UCSD-AML1 (cell line): ENCODE measurements at regions not wholly inside any gene's neighbourhood (a gene's known extent, or its start where the extent isn't known, plus 50 kb on each side); places are given as distances from the start of the nearest gene placed in this dataset.
"Not testable (repeated sequence)": the region's sequence is repeated elsewhere in the genome, so short reads cannot be mapped to it uniquely, and the experiment has no call there.

Experiments used
- DNase-seq: peaks from one replicate; lab custom pipeline; 2025; ENCODE audit not compliant: unreplicated experiment; lab: John Stamatoyannopoulos, UW

DNA sequence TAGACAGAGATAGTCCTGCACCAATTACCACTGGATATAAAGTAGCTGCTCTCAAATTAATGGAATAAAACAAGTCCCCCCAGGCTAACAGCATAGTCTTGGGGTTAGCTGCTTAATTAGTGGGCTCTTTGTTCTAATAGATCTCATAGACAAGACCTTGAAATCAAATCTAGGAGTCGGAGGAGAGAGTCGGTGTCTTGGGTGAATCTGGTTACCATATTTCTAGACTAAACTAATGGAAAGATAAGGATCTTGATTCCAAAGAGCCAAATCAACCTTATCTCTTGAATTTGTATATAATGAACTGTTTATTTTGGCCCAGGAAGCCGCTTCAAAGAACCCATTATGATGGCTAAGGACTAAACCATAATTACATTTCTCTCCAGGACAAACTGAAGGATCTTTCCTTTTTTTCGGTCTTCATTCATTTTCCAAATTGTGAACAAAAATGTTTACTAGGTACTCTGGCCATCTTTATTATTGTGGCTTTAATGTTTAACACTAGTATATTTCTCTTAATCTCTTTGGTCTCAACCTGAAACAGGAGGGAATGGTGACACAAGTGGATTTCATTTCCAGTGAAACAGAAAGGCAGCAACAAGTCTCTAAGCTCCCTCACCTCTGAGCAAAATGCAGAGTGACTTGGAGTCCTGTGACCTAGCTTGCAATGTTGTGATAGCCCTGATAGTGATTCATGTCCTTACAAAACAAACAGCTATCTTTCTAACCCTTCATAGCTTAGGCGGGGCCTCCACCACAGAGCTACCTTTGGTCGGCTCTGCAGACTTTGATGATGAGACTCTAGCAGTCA lies 137.9 kb upstream of the PARD3B start:
- DNase-seq = no peak

DNA sequence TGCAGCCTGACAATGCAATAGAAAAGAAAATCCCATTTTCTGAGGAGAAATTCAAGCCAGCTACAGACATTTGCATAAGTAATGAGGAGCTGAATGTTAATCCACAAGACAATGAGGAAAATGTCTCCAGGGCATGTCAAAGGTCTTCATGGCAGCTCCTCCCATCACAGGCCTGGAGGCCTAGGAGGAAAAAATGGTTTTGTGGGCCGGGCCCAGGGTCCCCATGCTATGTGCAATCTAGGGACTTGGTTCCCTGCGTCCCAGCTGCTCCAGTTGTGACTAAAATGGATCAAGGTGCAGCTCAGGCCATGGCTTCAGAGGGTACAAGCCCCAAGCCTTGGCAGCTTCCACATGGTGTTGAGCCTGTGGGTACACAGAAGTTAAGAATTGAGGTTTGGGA lies 132.5 kb upstream of the PARD3B start:
- DNase-seq = not testable (repeated sequence)

DNA sequence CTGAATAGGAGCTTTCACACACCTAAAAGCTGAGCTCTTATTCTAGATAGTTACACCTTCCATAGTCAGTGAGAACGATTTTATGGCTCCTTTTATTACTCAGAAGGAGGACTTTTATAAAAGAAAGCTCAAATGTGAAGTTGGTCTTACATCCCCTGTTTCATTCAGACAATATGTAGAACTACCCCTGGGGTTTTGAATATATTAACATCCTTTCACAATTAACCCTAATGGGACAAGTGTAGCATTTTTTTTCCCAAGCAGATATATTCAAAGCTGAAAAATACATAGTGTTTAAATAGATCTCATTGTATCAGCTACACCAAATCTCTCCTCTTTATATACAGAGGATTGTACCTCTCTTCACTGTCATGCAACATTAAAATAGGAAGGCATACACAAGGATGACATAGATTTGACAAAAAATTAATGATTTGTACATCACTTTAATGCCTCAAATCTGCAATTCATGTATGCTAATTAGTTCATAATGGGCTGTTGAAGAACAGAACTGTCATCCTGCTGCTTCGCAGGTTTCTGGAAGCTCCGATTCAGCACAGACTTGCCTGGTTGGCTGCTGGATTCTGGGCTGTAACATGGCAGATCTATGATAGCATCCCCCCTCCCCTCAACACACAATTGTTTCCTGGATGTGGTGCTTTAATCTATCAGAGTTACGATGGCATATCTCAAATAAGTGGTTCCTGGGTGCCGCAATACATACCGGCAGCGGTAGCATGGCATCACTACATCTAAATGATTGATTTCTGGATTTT lies 129.7 kb upstream of the PARD3B start:
- DNase-seq = no peak

DNA sequence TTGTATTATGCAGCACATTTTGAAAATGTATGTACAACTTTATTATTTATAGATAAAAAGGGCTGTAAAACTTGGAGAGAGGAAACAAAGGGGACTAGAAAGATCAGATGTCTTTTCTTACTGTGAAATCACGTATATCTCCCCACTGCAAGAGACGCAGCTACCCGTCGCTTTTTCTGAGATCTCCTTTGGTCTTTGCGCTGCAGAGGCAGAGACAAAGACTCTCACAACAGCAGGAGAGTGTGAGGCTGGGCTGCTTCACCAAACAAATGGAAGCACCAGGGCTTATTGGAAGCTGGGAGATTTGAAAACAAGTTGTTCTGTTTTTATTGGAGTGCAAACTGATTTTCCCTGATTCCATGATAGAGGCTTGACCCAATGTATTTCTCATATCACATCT lies 129.0 kb upstream of the PARD3B start:
- no peak for DNase-seq

DNA sequence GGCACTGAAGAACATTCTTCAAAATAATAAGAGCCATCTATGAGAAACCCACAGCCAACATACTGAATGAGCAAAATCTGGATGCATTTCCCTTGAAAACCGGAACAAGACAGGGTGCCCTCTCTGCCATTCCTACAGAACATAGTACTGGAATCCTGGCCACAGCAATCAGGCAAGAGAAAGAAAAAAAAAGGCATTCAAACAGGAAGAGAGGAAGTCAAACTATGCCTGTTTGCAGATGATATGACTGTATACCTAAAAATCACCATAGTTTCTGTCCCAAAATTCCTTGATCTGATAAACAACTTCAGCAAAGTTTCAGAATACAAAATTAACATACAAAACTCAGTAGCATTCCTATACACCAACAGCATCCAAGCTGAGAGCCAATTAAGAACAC lies 119.5 kb upstream of the PARD3B start:
- no peak for DNase-seq

DNA sequence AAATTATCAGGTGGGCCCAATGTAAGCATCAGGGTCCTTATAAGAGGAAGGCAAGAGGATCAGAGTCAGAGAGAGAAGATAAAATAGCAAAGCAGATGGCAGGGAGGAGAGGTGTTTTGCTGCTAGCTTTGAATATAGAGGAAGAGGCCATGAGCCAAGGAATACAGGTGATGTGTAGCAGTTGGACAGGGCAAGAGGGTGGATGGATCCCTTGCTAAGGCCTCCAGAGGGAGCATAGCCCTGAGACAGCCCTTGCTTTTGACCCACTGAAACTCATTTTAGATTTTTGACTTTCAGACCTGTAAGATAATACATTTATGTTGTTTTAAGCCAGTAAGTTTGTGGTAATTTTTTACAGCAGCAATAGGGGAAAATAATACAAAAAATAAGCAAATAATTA lies 116.6 kb upstream of the PARD3B start:
- no peak for DNase-seq

DNA sequence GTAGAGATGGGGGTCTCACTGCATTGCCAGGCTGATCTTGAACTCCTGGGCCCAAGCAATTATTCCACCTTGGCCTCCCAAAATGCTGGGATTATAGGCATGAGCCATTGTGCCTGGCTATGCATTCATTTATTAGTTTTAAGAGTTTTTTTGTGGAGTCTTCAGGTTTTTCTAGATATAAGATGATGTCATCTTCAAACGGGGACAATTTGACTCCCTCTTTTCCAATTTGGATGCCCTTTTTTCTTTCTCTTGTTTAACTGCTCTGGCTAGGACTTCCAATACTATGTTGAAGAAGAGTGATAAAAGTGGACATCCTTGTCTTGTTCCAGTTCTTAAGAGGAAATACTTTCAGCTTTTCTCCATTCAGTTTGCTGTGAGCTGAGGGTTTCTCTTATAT lies 113.7 kb upstream of the PARD3B start:
- DNase-seq = no peak

DNA sequence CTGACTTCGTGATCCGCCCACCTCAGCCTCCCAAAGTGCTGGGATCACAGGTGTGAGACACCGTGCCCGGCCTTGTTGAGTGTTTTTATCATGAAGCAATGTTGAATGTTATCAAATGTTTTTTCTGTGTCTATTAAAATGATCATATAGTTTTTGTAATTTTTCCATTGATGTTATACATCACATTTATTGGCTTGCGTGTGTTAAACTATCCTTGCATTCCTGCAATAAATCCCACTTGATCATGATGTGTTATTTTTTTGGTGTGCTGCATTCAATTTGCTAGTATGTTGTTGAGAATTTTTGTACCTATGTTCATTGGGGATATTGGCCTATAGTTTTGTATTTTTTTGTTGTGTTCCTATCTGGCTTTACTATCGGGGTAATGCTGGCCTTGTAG lies 113.1 kb upstream of the PARD3B start:
- DNase-seq = no peak

DNA sequence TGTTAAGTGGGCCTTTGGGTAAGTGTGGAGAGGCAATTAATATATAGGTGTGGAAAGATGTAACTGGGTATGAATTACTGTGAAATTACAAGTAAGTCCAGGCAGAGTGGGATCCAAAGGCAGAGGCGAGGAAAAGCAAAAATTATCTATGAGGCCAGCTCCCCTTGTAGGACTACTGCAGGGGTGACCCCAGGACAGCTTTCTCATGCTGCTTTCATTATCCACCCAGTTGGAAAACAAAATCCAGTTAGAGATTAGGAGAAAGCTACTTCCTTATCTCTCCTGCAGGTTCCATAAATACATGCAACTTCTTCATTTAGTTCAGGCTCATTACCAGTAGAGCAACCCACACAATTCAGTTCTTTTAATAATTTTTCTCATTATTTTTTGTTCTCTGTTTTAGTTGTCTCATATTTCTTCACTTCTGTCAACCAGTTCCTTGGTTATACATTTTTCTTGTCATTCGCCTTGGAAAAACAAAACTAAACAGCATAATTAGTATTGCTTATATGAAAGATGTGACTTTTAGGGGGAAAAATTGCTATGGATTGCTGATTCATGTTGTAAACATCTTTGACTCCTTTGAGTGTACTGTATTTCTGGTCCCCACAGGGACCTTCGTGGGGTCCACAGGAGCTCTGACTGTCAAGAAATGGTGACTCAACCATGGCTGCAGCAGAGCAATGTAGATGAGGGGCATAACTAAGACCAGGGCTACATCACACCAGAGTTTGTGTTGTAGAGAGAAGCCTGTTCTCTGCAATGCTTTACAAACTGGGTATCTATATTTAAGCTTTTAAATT lies 110.4 kb upstream of the PARD3B start:
- DNase-seq = no peak

DNA sequence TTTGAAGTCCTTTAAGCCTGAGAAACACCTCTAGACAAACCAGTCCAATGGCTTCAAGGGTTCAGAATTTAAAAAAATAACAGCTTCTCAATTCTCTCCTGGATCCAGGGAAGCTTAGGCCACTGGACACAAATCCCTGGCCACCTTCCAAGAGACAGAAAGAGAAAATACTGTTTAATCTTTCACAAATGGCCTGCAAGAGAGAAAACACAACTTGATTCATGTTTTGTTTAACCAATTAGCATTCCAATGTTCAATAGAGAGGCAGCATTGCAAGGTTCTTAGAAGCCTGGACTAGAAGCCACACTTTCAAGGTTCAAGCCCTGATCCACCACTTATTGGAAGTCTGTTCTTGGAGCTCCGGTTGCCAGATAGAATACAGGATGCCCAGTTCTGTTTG lies 109.0 kb upstream of the PARD3B start:
- DNase-seq = no peak

DNA sequence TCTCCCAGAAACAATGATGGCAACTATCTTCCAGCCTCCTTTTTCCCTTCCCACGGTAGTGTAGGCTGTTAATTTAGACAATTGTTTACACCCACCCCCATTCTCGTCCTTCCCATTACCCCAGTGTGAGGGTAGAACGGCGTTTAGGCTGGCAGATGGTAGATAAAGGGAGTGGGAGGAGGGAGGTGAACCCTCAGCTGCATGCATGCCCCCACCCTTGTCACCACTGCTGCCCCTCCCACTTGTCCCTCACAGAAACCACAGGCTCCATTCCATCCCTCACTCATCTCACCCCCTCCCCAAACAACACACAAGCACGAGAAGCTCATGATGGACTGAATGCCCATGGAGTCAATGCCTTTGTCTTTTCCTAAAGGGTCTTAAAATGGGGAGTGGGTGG lies 107.9 kb upstream of the PARD3B start:
- DNase-seq = no peak

DNA sequence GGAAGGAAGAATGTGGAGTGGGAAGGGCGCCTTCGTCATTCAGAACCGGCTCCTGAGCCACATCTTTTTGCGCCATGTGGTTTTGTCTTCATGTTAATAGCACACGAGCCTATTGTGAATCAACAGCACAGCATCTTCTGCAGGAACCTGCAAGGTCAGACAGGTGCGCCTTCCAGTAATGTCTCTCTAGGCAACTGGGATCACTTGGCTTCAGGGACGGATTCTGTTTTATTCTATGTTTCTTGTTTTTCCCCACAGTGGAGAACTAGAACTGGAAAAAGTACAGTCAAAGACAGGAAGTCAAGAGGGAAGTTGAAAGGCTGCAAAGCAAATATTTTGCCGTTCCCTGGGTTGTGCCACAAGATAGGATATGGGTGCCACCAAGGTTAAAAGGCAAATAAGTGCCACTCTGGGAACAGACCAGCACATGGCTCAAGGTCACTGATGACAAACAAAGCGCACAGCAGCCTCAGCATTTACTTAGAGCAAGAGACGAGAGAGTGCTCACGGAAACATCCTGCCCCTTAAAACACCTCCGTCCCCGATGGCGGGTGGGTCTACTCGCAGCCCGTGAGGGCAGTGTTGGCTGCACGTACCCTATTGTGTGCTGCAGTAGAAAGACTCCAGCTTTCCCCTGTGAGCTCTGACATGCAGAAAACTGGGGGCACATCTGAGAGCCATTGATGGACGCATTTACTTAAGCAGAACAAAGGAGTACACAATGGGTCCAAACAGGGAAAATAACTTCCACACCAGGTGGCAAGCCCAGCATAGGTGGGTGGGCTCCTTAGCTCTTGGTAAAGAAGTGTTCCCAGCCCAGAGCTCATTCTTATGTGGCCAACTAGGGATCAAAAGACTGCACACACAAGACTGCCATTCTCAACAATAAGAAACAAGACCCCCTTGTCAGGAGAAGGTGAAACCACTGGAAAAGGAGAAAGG lies 107.2 kb upstream of the PARD3B start:
- DNase-seq = no peak

DNA sequence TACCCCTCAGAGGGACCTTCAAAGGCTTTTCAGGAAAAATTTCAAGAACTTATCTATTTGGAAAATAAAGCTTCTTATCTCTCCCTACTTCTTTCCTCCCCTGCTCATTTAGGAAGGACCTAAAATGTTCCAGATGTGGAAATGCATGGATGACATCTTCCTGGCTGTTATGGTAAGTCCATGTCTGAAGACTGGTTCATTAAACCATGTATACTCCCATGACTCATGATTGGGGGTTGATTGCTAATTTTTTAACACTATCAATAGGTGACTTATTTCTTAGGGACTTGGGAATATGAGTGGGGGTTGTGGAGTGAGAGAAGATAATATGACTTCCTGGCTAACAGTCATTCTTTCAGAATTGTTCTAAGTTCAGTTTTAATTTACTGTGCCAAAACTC lies 104.0 kb upstream of the PARD3B start:
- no peak for DNase-seq

DNA sequence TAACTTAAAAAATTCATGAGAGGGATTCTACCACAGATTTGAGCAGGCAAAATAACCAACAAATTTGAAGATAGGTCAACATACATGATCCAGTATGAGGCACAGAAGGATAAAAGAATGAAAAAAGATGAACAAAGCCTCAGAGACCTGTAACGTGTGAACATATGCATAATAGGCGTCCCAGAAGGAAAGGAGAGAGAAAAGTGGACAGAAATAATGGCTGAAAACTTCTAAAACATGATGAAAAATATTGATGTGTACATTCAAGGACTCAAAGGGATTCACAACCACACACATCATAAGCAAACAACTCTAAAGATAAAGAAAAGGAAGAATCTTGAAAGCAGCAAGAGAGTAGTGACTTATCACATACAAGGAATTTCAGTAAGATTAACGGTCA lies 100.1 kb upstream of the PARD3B start:
- DNase-seq = no peak

DNA sequence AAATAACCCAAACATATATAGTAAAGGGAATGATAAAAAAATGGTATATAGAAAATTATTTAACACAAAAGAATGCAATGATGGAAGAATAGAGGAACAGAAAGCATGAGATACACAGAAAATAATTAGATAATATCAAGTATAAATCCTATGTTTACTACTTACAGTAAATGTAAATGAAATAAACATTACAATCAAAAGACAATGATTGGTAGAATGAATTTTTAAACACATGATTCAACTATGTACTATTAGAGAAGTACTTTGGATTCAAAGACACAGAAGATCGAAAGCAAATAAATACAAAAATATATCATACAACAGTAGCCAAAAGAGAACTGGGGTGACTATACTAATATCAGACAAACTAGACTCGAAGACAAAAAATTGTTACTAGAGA lies 97.6 kb upstream of the PARD3B start:
- DNase-seq = no peak

DNA sequence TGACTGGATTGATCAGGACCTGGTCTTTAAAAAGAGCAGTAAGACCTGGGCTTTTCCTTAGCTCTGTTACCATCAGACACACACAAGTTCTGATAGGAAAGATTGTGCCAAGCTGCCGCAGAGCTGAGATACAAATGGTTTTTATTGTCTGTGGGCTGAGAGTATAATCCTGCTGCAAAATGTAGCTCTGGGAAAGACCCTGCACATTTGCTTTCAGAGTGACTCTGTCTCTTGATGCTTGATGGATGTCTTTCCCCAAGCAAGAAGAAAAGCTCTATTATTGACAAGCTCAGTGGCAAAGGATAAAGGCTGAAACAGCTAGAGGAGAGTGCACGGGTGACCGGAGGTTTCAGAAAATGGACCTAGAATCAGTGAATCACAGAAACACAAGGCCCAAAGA lies 95.3 kb upstream of the PARD3B start:
- DNase-seq = no peak

DNA sequence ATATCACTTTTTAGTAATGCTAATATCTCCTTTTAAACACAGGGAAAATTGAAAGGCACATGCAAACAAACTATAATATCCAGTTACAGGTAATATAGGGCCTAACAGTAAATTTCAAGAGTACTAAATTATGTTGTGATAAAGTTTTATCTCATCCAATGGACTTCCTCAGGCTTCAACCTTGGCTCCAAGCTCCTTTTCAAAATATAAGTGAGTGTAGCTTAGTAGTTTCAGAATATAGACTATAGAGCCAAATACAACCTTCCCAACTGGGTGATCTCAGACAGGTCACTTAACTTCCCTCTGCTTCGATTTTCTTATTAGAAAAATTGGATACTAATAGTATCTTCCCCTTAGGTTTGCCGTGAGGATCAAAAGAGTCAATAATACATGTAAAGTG lies 93.5 kb upstream of the PARD3B start:
- no peak for DNase-seq

DNA sequence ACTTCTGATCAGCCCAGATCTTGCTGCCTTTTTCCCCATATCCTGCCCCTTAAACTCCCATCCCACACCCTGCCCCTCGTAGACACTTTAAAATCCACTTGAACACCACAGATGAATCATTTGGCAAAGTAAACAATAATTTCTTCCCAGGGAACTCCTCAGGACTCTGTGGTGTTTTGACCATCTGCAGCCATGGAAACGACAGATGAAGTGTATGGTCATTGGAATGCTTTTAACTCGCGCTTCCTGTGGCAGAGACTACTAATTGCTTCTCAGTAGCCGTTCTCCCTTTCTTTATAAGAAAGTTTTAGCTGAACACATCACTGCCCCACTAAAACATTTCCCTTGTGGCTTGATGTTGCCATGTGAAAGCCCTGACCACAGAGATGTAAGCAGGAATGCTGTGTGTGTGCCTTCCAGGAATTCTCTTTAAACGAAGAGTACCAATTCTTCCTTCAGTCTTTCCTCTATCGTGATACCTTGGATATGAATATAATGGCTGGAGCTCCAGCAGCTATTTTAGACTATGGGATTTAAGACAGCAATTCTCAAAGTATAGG lies 92.7 kb upstream of the PARD3B start:
- DNase-seq = no peak

DNA sequence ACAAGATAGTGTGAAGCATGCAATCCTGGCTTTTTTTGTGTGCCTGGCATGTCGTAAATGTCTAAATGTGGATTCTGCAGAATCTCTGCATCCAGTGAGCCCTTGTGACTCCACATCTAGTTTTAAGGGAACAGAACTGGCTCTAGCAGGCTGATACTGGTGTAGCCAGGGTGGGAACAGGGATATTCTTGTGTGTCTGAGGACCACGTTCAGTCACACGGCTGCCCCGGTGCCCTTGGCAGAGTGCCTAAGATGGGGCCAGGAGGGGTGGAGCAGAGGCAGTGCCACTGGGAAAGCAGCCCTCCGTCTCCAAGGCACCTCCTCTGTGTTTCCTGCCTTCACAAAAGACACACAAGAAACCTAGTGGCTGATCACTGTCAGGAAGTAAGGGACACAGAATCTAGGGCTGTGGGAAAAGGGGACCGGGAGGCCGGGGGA lies 91.5 kb upstream of the PARD3B start:
- DNase-seq = no peak

DNA sequence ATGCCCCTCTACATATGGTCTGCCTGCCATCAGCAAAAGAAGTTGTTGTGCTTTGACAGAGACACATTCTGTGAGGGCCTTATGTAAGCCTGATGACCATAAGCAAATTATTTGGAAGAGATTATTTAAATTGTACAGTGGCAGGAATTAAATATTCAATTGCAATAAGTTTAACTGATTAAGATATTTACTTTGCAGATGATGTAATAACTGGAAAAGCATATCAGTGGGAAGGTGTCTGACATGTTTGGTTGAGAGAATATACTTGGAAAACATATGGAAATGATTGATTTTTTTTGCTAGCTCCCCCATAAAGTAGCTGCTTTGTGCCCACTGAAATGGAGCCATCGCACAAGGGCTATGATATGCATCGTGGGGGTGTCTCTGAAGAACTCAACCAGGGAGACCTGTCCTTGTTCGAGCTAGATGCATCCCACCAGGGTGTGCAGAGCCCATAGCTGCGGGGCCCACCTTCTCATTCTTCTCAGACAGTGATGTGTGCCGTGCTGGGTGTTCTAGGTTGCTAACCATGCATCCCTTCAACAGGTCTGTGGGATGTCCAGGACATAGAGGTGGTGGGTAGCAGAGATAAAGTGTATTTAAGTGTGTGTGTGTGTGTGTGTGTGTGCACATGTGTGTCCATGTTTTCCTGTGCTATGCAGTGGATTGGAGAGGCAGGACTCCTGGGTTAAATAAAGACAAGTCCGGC lies 90.4 kb upstream of the PARD3B start:
- no peak for DNase-seq
